Sigmoid colon (tissue), 6 donors: ENCODE measurements at regions not wholly inside any gene's neighbourhood (a gene's known extent, or its start where the extent isn't known, plus 50 kb on each side); places are given as distances from the start of the nearest gene placed in this dataset.

Experiments used
- DNase-seq: peaks from one replicate; pipeline ENCODE4 v3.0.0-alpha.2; 2019
- H3K27ac ChIP-seq, 4 donors: fragments of 200-600 bp; sonication (generic); one replicate each; pipeline ENCODE4 v1.5.1; 2016 to 2019; ENCODE audit warnings: mild to moderate bottlenecking in 1 of 4
- H3K27me3 ChIP-seq, 3 donors: fragments of 200-600 bp; sonication (generic); one replicate each; pipeline ENCODE4 v1.5.1; 2019; ENCODE audit warnings: mild to moderate bottlenecking in 1 of 3
- H3K36me3 ChIP-seq, 4 donors: fragments of 200-600 bp; sonication (generic); one replicate each; pipeline ENCODE4 v1.5.1; 2016 to 2019
- H3K4me1 ChIP-seq, 4 donors: fragments of 200-600 bp; sonication (generic); one replicate each; pipeline ENCODE4 v1.5.1; 2017 to 2019
- H3K4me3 ChIP-seq, 4 donors: fragments of 200-600 bp; sonication (generic); one replicate each; pipeline ENCODE4 v1.5.1; 2017 to 2019; ENCODE audit warnings: mild to moderate bottlenecking in 2 of 4, moderate library complexity in 1 of 4
- H3K9me3 ChIP-seq, 4 donors: fragments of 200-600 bp in 3 of 4; sonication (generic) in 3 of 4; one replicate each; pipeline versions ENCODE4 v1.5.1 to v1.6.1; 2013 to 2019
- CTCF ChIP-seq, 4 experiments: fragments of 450-650 bp in 3 of 4; fragments of 200-600 bp in 1 of 4; IDR thresholded peaks; one replicate each; pipeline ENCODE4 v1.5.1; 2016 to 2019; ENCODE audit warnings: antibody characterized with exemption in 4 of 4, mild to moderate bottlenecking in 3 of 4, moderate library complexity in 2 of 4
- EP300 ChIP-seq, 4 donors: sonication (generic); formaldehyde crosslinking; IDR thresholded peaks; one replicate each; pipeline ENCODE4 v1.6.1; 2017; ENCODE audit warnings: antibody characterized with exemption in 4 of 4
- POLR2A ChIP-seq, 2 donors: fragments of 450-650 bp; IDR thresholded peaks; one replicate each; pipeline ENCODE4 v1.6.1; 2016; ENCODE audit warnings: antibody characterized with exemption in 2 of 2, mild to moderate bottlenecking in 2 of 2, moderate library complexity in 2 of 2
- POLR2AphosphoS5 ChIP-seq, 4 donors: sonication (generic); formaldehyde crosslinking; IDR thresholded peaks; one replicate each; pipeline ENCODE4 v1.6.1; 2017; ENCODE audit warnings: antibody characterized with exemption in 4 of 4
- WGBS, 2 donors: extraction: QIAGEN DNeasy Blood & Tissue Kit; methylation state at CpG; one replicate each; pipeline ENCODE4 v1.1.7; 2013; 5-methylcytosine and 5-hydroxymethylcytosine counted together
- intact Hi-C: fragments of 100-400 bp; cut with DNase I; formaldehyde crosslinking; loops from one replicate; pipeline ENCODE4 v1.15.1; 2023
- donor health status: healthy with polysubstance abuse.
- donor health status: healthy.

DNA sequence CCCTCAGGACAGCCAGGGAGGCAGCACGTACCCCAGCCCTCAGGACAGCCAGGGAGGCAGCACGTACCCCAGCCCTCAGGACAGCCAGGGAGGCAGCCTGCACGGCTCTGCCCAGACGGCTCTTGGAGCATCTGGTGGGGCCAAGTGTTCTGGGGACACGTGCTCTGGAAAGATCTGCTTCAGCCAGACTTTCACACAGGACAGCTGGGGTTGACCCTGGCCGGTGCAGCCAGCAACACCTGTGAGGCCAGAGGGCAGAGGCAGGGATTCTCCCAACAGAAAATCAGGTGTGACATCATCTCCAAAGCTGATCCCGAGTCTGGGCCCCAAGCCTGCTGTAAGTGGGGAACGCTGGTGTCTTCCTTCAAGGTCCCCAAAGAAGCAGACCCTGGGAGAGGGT, 55.5 kb upstream of the SLCO4A1 start:
- H3K4me1 ChIP-seq: peaks cover 0 to 26% (median 16%) of the 10 kb centered on the region in 4 donors
- no peak for DNase-seq
- no peak for TF ChIP-seq EP300 (IDR thresholded peaks at IDR 0.05)
- TF ChIP-seq POLR2A (IDR thresholded peaks at IDR 0.05): no peak
- no peak for TF ChIP-seq CTCF (IDR thresholded peaks at IDR 0.05)
- no peak for TF ChIP-seq POLR2AphosphoS5 (IDR thresholded peaks at IDR 0.05)
- no peaks in the 10 kb centered on the region for H3K9me3 ChIP-seq
- intact Hi-C loops: no loop called here
- H3K36me3 ChIP-seq: no peaks in the 10 kb centered on the region
- peaks cover 13 to 75% (median 41%) of the 10 kb centered on the region in 3 donors for H3K27me3 ChIP-seq
- no peak overlapping the region for H3K4me3 ChIP-seq
- 58 to 68% methylated on average over 8 of the region's 8 CpGs for WGBS, 2 donors
- H3K27ac ChIP-seq: no peak overlapping the region

DNA sequence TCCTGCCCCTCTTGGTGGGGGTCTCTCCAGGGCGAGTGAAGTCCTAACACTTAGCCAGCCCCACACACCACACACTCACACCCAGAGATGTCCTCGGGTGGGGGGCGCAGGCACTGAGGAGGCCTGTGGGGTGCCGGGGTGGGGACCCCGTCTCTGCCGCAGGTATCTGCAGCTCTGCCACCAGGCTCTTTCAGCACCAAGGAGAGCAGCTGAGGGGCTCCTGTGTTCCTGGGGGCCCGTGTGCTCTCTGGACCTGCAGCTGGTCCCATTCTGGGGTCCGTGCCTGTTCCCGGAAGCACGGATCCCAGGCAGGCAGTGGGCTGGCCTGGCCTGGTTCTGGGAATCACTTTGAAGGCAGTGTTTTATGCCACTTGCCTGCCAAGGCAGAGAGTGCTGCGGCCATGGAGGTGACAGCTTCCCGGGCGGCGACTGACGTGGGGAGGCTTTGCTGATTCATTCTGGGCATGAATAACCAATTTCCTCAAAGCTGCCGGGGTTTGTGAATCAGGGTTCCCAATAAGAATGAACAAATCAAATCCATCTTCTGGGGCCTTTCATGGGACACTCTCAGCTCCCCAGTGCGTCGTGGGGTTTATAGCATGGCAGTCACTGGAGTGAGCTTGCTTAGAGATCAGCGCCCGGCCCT, 54.4 kb upstream of the SLCO4A1 start:
- TF ChIP-seq CTCF (IDR thresholded peaks at IDR 0.05): no peak
- no peak for TF ChIP-seq POLR2A (IDR thresholded peaks at IDR 0.05)
- no peak for TF ChIP-seq POLR2AphosphoS5 (IDR thresholded peaks at IDR 0.05)
- TF ChIP-seq EP300 (IDR thresholded peaks at IDR 0.05): no peak
- Histone ChIP-seq H3K27ac (no peak overlapping the region), H3K36me3 (no peaks in the 10 kb centered on the region), H3K4me1 (peaks cover 0 to 15% (median 5%) of the 10 kb centered on the region in 4 donors), H3K4me3 (no peak overlapping the region), H3K9me3 (no peaks in the 10 kb centered on the region), H3K27me3 (peaks cover 13 to 81% (median 51%) of the 10 kb centered on the region in 3 donors)
- 46% methylated on average over 20 of the region's 20 CpGs for WGBS, 2 donors
- DNase-seq: no peak
- intact Hi-C loops: no loop called here

DNA sequence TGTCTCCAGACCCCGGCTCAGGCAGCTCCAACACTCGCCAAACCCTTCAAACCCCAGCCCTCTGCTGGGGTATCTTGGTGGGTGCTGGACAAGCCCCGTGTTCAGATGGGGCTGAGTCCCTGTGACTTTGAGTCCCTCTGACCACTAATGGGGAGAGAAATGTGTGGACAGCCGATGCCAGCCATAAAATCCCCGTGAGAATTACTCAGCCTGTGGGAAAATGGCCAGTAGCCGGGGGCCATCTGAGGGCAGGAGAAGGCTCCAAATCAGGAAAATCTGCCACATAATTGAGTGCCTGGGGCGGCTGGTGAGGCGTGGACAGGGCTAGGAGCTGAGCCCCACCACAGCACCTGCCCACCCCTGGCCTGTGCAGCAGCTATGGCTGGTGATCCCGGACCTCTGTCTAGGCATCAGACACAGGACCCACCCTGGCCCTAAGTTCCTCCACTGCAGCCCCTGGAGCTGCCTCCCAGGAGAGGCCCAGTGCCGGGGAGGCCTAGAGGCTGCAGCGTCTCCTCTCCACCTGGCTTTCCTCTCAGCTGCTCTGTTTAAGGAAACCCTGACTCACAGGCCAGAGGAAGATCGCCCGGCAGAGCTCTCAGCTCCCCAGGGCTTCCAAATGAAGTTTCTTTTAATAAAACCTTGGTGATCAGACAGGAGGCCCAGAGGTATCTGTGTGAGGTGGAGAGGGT, 53.7 kb upstream of the SLCO4A1 start:
- Histone ChIP-seq H3K4me1 (peaks cover 0 to 9% (median under 1%) of the 10 kb centered on the region in 4 donors), H3K9me3 (no peaks in the 10 kb centered on the region), H3K27me3 (peaks cover 13 to 81% (median 51%) of the 10 kb centered on the region in 3 donors), H3K27ac (no peak overlapping the region), H3K4me3 (no peak overlapping the region), H3K36me3 (no peaks in the 10 kb centered on the region)
- 64 to 75% methylated on average over 13 of the region's 13 CpGs for WGBS, 2 donors
- intact Hi-C loops: no loop called here
- no peak for DNase-seq
- no peak for TF ChIP-seq POLR2AphosphoS5 (IDR thresholded peaks at IDR 0.05)
- no peak for TF ChIP-seq EP300 (IDR thresholded peaks at IDR 0.05)
- no peak for TF ChIP-seq POLR2A (IDR thresholded peaks at IDR 0.05)
- no peak for TF ChIP-seq CTCF (IDR thresholded peaks at IDR 0.05)

- Histone ChIP-seq H3K27me3 (peaks cover 13 to 82% (median 51%) of the 10 kb centered on the region in 3 donors), H3K27ac (no peak overlapping the region), H3K9me3 (no peaks in the 10 kb centered on the region), H3K4me3 (no peak overlapping the region), H3K36me3 (no peaks in the 10 kb centered on the region), H3K4me1 (peaks cover 0 to 9% (median 0%) of the 10 kb centered on the region in 4 donors)
- no peak for TF ChIP-seq CTCF (IDR thresholded peaks at IDR 0.05)
- no peak for TF ChIP-seq POLR2A (IDR thresholded peaks at IDR 0.05)
- no peak for TF ChIP-seq EP300 (IDR thresholded peaks at IDR 0.05)
- no peak for TF ChIP-seq POLR2AphosphoS5 (IDR thresholded peaks at IDR 0.05)
- DNase-seq: no peak
- intact Hi-C loops: no loop called here
- WGBS, 2 donors: 58 to 67% methylated on average over 9 of the region's 9 CpGs
Measured at GRCh38 chr20:62589150-62589498, 53.2 kb upstream of the SLCO4A1 start.
